NCI-H1417 treated with DMSO at 0.1 percent for 48 hours (cell line): ENCODE measurements at regions not wholly inside any gene's neighbourhood (a gene's known extent, or its start where the extent isn't known, plus 50 kb on each side); places are given as distances from the start of the nearest gene placed in this dataset.

Experiments used
- DNase-seq: peaks from one replicate; lab custom pipeline; 2025; lab: John Stamatoyannopoulos, UW

GRCh38 chrX:4249401-4249800 lies 536.0 kb upstream of the PRKX start:
- no peak for DNase-seq

- no peak for DNase-seq
Observed at GRCh38 chrX:4243759-4244158, 530.3 kb upstream of the PRKX start.

GRCh38 chrX:4240541-4241194 lies 527.2 kb upstream of the PRKX start:
- no peak for DNase-seq

- DNase-seq = no peak
Observed at GRCh38 chrX:4239650-4240540, 526.4 kb upstream of the PRKX start.

- DNase-seq = no peak
Observed at GRCh38 chrX:4238916-4239315, 525.5 kb upstream of the PRKX start.

- DNase-seq = no peak
Observed at GRCh38 chrX:4225086-4225485, 511.6 kb upstream of the PRKX start.

- DNase-seq = no peak
Observed at GRCh38 chrX:4206941-4207340, 493.5 kb upstream of the PRKX start.

- no peak for DNase-seq
Observed at GRCh38 chrX:4197971-4198370, 484.5 kb upstream of the PRKX start.

- DNase-seq = no peak
Observed at GRCh38 chrX:4193500-4194155, 480.2 kb upstream of the PRKX start.

- DNase-seq = no peak
Observed at GRCh38 chrX:4186331-4186730, 472.9 kb upstream of the PRKX start.

GRCh38 chrX:4185086-4185485 lies 471.6 kb upstream of the PRKX start:
- no peak for DNase-seq

GRCh38 chrX:4182408-4182806 lies 469.0 kb upstream of the PRKX start:
- no peak for DNase-seq

- DNase-seq = no peak
Observed at GRCh38 chrX:4181782-4182407, 468.4 kb upstream of the PRKX start.

GRCh38 chrX:4179031-4179430 lies 465.6 kb upstream of the PRKX start:
- no peak for DNase-seq

GRCh38 chrX:4175221-4175620 lies 461.8 kb upstream of the PRKX start:
- DNase-seq = no peak

- DNase-seq = no peak
Observed at GRCh38 chrX:4173743-4174142, 460.3 kb upstream of the PRKX start.

GRCh38 chrX:4151798-4152197 lies 438.3 kb upstream of the PRKX start:
- DNase-seq = no peak

- DNase-seq = no peak
Observed at GRCh38 chrX:4150259-4150658, 436.8 kb upstream of the PRKX start.

- DNase-seq = no peak
Observed at GRCh38 chrX:4129626-4130025, 416.2 kb upstream of the PRKX start.

GRCh38 chrX:4118666-4119530 lies 405.4 kb upstream of the PRKX start:
- DNase-seq = no peak

GRCh38 chrX:4110964-4111363 lies 397.5 kb upstream of the PRKX start:
- DNase-seq = no peak

GRCh38 chrX:4094926-4095325 lies 381.5 kb upstream of the PRKX start:
- no peak for DNase-seq
